ENCODE measurements at regions not wholly inside any gene's neighbourhood (a gene's known extent, or its start where the extent isn't known, plus 50 kb on each side); places are given as distances from the start of the nearest gene placed in this dataset.

GRCh38 chr20:19901226-19901625 is 115.9 kb upstream of the NAA20 start:
- no peaks in the 10 kb centered on the region for H3K36me3 ChIP-seq (ENCODE audit: insufficient read depth, low read length)

GRCh38 chr20:19903168-19903811 is 113.9 kb upstream of the NAA20 start:
- Histone ChIP-seq H3K27ac (ENCODE audit: low read depth, low read length) (no peak overlapping the region), H3K9ac (ENCODE audit: low read depth, low read length) (no peak overlapping the region)

More at GRCh38 chr20:19901226-19901625, 115.9 kb upstream of the NAA20 start:
- WGBS: 84% methylated on average over 9 of the region's 9 CpGs
- Histone ChIP-seq H3K9me3 (ENCODE audit: insufficient read depth, low read depth, low read length) (0 out of 2 replicates have a peak, but pooled peaks cover 4% of the 10 kb centered on the region), H3K9ac (ENCODE audit: low read depth, low read length) (no peak overlapping the region), H3K4me1 (ENCODE audit: insufficient read depth, low read length) (no peaks in the 10 kb centered on the region), H3K4me3 (ENCODE audit: low read length) (no peak overlapping the region), H3K27me3 (ENCODE audit: insufficient read depth, low read length) (no peaks in the 10 kb centered on the region), H3K27ac (ENCODE audit: low read depth, low read length) (no peak overlapping the region)

GRCh38 chr20:19907326-19908056 is 109.7 kb upstream of the NAA20 start:
- no peaks in the 10 kb centered on the region for H3K4me1 ChIP-seq (ENCODE audit: insufficient read depth, low read length)
- 91% methylated on average over 3 of the region's 3 CpGs for WGBS
- H3K27ac ChIP-seq (ENCODE audit: low read depth, low read length): no peak overlapping the region
- no peak overlapping the region for H3K4me3 ChIP-seq (ENCODE audit: low read length)
- no peaks in the 10 kb centered on the region for H3K36me3 ChIP-seq (ENCODE audit: insufficient read depth, low read length)
- no peaks in the 10 kb centered on the region for H3K27me3 ChIP-seq (ENCODE audit: insufficient read depth, low read length)
- H3K9me3 ChIP-seq (ENCODE audit: insufficient read depth, low read depth, low read length): no peaks in the 10 kb centered on the region
- no peak overlapping the region for H3K9ac ChIP-seq (ENCODE audit: low read depth, low read length)

More at GRCh38 chr20:19903168-19903811, 113.9 kb upstream of the NAA20 start:
- 89% methylated on average over 10 of the region's 10 CpGs for WGBS
- Histone ChIP-seq H3K4me1 (ENCODE audit: insufficient read depth, low read length) (no peaks in the 10 kb centered on the region), H3K4me3 (ENCODE audit: low read length) (no peak overlapping the region), H3K27me3 (ENCODE audit: insufficient read depth, low read length) (no peaks in the 10 kb centered on the region), H3K9me3 (ENCODE audit: insufficient read depth, low read depth, low read length) (0 out of 2 replicates have a peak, but pooled peaks cover 3% of the 10 kb centered on the region), H3K36me3 (ENCODE audit: insufficient read depth, low read length) (no peaks in the 10 kb centered on the region)

GRCh38 chr20:19908576-19908975 is 108.6 kb upstream of the NAA20 start:
- no peaks in the 10 kb centered on the region for H3K9me3 ChIP-seq (ENCODE audit: insufficient read depth, low read depth, low read length)
- H3K4me3 ChIP-seq (ENCODE audit: low read length): no peak overlapping the region

GRCh38 chr20:19909725-19910124 is 107.4 kb upstream of the NAA20 start:
- no peaks in the 10 kb centered on the region for H3K4me1 ChIP-seq (ENCODE audit: insufficient read depth, low read length)
- H3K27me3 ChIP-seq (ENCODE audit: insufficient read depth, low read length): no peaks in the 10 kb centered on the region
- H3K27ac ChIP-seq (ENCODE audit: low read depth, low read length): no peak overlapping the region
- H3K36me3 ChIP-seq (ENCODE audit: insufficient read depth, low read length): no peaks in the 10 kb centered on the region
- no peaks in the 10 kb centered on the region for H3K9me3 ChIP-seq (ENCODE audit: insufficient read depth, low read depth, low read length)
- H3K4me3 ChIP-seq (ENCODE audit: low read length): no peak overlapping the region
- H3K9ac ChIP-seq (ENCODE audit: low read depth, low read length): no peak overlapping the region
- 85% methylated on average over 4 of the region's 4 CpGs for WGBS

More at GRCh38 chr20:19908576-19908975, 108.6 kb upstream of the NAA20 start:
- Histone ChIP-seq H3K9ac (ENCODE audit: low read depth, low read length) (no peak overlapping the region), H3K27me3 (ENCODE audit: insufficient read depth, low read length) (no peaks in the 10 kb centered on the region), H3K4me1 (ENCODE audit: insufficient read depth, low read length) (no peaks in the 10 kb centered on the region), H3K27ac (ENCODE audit: low read depth, low read length) (no peak overlapping the region), H3K36me3 (ENCODE audit: insufficient read depth, low read length) (no peaks in the 10 kb centered on the region)
- 92% methylated on average over 4 of the region's 4 CpGs for WGBS

- no peaks in the 10 kb centered on the region for H3K27me3 ChIP-seq (ENCODE audit: insufficient read depth, low read length)
- H3K9ac ChIP-seq (ENCODE audit: low read depth, low read length): no peak overlapping the region
- WGBS: 87% methylated on average over 4 of the region's 4 CpGs
- no peaks in the 10 kb centered on the region for H3K36me3 ChIP-seq (ENCODE audit: insufficient read depth, low read length)
- H3K9me3 ChIP-seq (ENCODE audit: insufficient read depth, low read depth, low read length): no peaks in the 10 kb centered on the region
- H3K4me1 ChIP-seq (ENCODE audit: insufficient read depth, low read length): no peaks in the 10 kb centered on the region
- no peak overlapping the region for H3K27ac ChIP-seq (ENCODE audit: low read depth, low read length)
- H3K4me3 ChIP-seq (ENCODE audit: low read length): no peak overlapping the region
These were observed 105.3 kb upstream of the NAA20 start for GRCh38 chr20:19911810-19912382.

GRCh38 chr20:19913349-19913748 is 103.8 kb upstream of the NAA20 start:
- no peaks in the 10 kb centered on the region for H3K9me3 ChIP-seq (ENCODE audit: insufficient read depth, low read depth, low read length)
- no peak overlapping the region for H3K27ac ChIP-seq (ENCODE audit: low read depth, low read length)
- no peak overlapping the region for H3K9ac ChIP-seq (ENCODE audit: low read depth, low read length)
- H3K4me1 ChIP-seq (ENCODE audit: insufficient read depth, low read length): no peaks in the 10 kb centered on the region
- H3K27me3 ChIP-seq (ENCODE audit: insufficient read depth, low read length): no peaks in the 10 kb centered on the region
- no peaks in the 10 kb centered on the region for H3K36me3 ChIP-seq (ENCODE audit: insufficient read depth, low read length)
- no peak overlapping the region for H3K4me3 ChIP-seq (ENCODE audit: low read length)
- WGBS: 97% methylated on average over 1 of the region's 1 CpG

GRCh38 chr20:19913927-19914614 is 103.1 kb upstream of the NAA20 start:
- H3K9ac ChIP-seq (ENCODE audit: low read depth, low read length): no peak overlapping the region
- no peak overlapping the region for H3K27ac ChIP-seq (ENCODE audit: low read depth, low read length)

GRCh38 chr20:19915111-19915798 is 101.9 kb upstream of the NAA20 start:
- no peak overlapping the region for H3K9ac ChIP-seq (ENCODE audit: low read depth, low read length)
- no peaks in the 10 kb centered on the region for H3K4me1 ChIP-seq (ENCODE audit: insufficient read depth, low read length)
- H3K27me3 ChIP-seq (ENCODE audit: insufficient read depth, low read length): no peaks in the 10 kb centered on the region
- H3K36me3 ChIP-seq (ENCODE audit: insufficient read depth, low read length): no peaks in the 10 kb centered on the region
- no peak overlapping the region for H3K4me3 ChIP-seq (ENCODE audit: low read length)
- no peak overlapping the region for H3K27ac ChIP-seq (ENCODE audit: low read depth, low read length)
- WGBS: 93% methylated on average over 6 of the region's 6 CpGs
- no peaks in the 10 kb centered on the region for H3K9me3 ChIP-seq (ENCODE audit: insufficient read depth, low read depth, low read length)

More at GRCh38 chr20:19913927-19914614, 103.1 kb upstream of the NAA20 start:
- no peaks in the 10 kb centered on the region for H3K9me3 ChIP-seq (ENCODE audit: insufficient read depth, low read depth, low read length)
- H3K4me1 ChIP-seq (ENCODE audit: insufficient read depth, low read length): no peaks in the 10 kb centered on the region
- no peaks in the 10 kb centered on the region for H3K27me3 ChIP-seq (ENCODE audit: insufficient read depth, low read length)
- 97% methylated on average over 10 of the region's 10 CpGs for WGBS
- H3K4me3 ChIP-seq (ENCODE audit: low read length): no peak overlapping the region
- H3K36me3 ChIP-seq (ENCODE audit: insufficient read depth, low read length): no peaks in the 10 kb centered on the region

- WGBS: 92% methylated on average over 11 of the region's 12 CpGs
- Histone ChIP-seq H3K4me3 (ENCODE audit: low read length) (no peak overlapping the region), H3K27me3 (ENCODE audit: insufficient read depth, low read length) (no peaks in the 10 kb centered on the region), H3K9me3 (ENCODE audit: insufficient read depth, low read depth, low read length) (no peaks in the 10 kb centered on the region), H3K9ac (ENCODE audit: low read depth, low read length) (no peak overlapping the region), H3K27ac (ENCODE audit: low read depth, low read length) (no peak overlapping the region), H3K4me1 (ENCODE audit: insufficient read depth, low read length) (no peaks in the 10 kb centered on the region), H3K36me3 (ENCODE audit: insufficient read depth, low read length) (no peaks in the 10 kb centered on the region)
These were observed 100.4 kb upstream of the NAA20 start for GRCh38 chr20:19916531-19917485.

Measured in HUES64 (cell line).